ENCODE measurements at regions not wholly inside any gene's neighbourhood (a gene's known extent, or its start where the extent isn't known, plus 50 kb on each side); places are given as distances from the start of the nearest gene placed in this dataset.

DNA sequence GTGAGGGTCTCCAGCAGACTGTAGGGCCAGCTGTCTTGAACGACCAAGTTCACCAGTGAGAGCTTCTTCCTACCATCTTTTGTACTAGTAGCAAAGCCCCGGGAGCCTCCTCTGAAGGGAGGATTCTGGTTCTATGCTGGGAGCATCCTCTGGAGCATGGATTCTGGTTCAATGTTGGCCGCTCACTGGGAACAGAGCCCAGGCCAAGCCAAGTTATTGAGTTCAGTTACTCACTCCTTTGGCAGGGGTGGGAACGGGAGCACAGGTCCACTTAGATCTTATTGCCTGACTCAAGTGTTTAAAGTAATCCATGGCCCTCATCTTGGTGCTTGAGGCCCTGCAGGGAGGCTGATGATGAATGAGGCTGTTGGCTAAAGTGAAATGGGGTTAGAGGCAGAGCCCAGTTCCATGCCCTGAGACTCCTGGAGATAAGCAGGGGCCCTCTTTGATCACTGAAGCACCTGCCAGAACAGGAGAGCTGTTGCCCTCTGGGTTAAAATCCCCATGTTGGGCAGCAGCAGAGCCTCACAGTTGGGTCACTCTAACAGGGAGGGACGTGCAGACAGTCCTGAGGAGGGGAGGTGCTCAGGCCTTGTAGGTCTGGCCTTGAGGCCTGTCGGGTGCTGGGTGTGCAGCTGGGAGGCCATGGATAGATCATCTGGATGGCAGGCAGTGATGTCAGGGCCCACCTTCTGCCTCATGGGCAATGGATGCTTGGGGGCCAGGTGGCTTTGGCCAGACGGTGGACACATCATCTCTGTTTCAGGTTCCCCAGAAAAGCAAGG, 98.3 kb upstream of the SYNDIG1 start:
- H3K4me3 ChIP-seq, result no peak overlapping the region
- DNase-seq, result no peak
- no peak overlapping the region for H3K27ac ChIP-seq
- H3K9me3 ChIP-seq (replicated peaks in 1 of 3), result no peaks in the 10 kb centered on the region
- no peak for TF ChIP-seq POLR2A (IDR thresholded peaks at IDR 0.05)
- TF ChIP-seq, protein P1, sequence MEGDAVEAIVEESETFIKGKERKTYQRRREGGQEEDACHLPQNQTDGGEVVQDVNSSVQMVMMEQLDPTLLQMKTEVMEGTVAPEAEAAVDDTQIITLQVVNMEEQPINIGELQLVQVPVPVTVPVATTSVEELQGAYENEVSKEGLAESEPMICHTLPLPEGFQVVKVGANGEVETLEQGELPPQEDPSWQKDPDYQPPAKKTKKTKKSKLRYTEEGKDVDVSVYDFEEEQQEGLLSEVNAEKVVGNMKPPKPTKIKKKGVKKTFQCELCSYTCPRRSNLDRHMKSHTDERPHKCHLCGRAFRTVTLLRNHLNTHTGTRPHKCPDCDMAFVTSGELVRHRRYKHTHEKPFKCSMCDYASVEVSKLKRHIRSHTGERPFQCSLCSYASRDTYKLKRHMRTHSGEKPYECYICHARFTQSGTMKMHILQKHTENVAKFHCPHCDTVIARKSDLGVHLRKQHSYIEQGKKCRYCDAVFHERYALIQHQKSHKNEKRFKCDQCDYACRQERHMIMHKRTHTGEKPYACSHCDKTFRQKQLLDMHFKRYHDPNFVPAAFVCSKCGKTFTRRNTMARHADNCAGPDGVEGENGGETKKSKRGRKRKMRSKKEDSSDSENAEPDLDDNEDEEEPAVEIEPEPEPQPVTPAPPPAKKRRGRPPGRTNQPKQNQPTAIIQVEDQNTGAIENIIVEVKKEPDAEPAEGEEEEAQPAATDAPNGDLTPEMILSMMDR (IDR thresholded peaks at IDR 0.05), result no peak
- intact Hi-C loops (cut with DNase I), result no loop called here
- H3K36me3 ChIP-seq (replicated peaks in 1 of 2), result no peaks in the 10 kb centered on the region
- H3K27me3 ChIP-seq, result no peaks in the 10 kb centered on the region
- 68 to 82% (median 78%) methylated on average over 7 of the region's 7 CpGs for WGBS, 4 donors
- no peaks in the 10 kb centered on the region for H3K4me1 ChIP-seq (replicated peaks in 1 of 2)

DNA sequence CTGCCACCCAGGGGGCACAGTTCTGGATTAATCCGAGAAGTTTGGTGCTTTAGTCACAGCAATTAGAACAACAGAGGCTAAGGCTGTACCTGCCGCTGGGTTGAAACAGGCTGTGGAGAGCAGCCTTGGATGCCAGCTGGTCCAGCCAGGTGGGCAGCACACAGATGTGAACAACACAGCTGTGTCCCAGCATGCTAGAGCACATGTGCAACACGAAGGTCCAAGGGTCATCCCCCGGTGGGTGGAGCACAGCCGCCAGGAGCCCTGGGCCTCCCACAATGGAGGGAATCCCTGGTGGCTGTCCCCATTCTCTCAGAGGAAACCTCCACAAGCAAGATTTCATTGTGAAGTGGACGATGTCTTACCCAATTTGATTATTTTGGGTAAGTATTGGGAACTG, 99.2 kb upstream of the SYNDIG1 start:
- 80 to 94% (median 86%) methylated on average over 6 of the region's 6 CpGs for WGBS, 4 donors
- Histone ChIP-seq H3K4me3 (no peak overlapping the region), H3K36me3 (replicated peaks in 1 of 2) (no peaks in the 10 kb centered on the region), H3K27ac (no peak overlapping the region), H3K27me3 (no peaks in the 10 kb centered on the region), H3K4me1 (replicated peaks in 1 of 2) (no peaks in the 10 kb centered on the region), H3K9me3 (replicated peaks in 1 of 3) (no peaks in the 10 kb centered on the region)
- no peak for TF ChIP-seq POLR2A (IDR thresholded peaks at IDR 0.05)
- TF ChIP-seq, protein P1 (IDR thresholded peaks at IDR 0.05), result no peak
- intact Hi-C loops (cut with DNase I), result no loop called here
- no peak for DNase-seq

DNA sequence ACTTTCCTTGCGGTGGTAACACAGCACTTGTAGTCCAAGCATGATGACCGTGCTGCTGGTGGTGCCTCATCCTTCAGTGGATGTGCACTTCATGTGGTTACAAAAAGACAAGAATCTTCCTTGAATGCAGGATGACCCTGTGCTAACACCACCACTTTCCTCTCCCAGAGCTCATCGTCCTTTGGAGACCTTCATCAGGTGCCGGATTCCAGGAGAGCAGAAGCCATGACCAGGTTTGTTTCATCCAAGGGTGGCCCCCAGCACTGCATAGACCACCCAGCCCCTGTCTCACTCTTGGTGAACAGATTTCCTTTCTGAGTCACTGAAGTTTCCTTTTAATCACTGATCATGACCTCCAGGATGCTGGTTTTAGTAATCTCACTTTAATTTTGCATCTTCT, 101.2 kb upstream of the SYNDIG1 start:
- 83 to 88% (median 84%) methylated on average over 4 of the region's 4 CpGs for WGBS, 4 donors
- intact Hi-C loops (cut with DNase I), result no loop called here
- no peak overlapping the region for H3K27ac ChIP-seq
- no peaks in the 10 kb centered on the region for H3K36me3 ChIP-seq (replicated peaks in 1 of 2)
- H3K4me1 ChIP-seq (replicated peaks in 1 of 2), result no peaks in the 10 kb centered on the region
- H3K27me3 ChIP-seq, result no peaks in the 10 kb centered on the region
- no peaks in the 10 kb centered on the region for H3K9me3 ChIP-seq (replicated peaks in 1 of 3)
- no peak for TF ChIP-seq POLR2A (IDR thresholded peaks at IDR 0.05)
- TF ChIP-seq, protein P1 (IDR thresholded peaks at IDR 0.05), result no peak
- no peak overlapping the region for H3K4me3 ChIP-seq
- no peak for DNase-seq

DNA sequence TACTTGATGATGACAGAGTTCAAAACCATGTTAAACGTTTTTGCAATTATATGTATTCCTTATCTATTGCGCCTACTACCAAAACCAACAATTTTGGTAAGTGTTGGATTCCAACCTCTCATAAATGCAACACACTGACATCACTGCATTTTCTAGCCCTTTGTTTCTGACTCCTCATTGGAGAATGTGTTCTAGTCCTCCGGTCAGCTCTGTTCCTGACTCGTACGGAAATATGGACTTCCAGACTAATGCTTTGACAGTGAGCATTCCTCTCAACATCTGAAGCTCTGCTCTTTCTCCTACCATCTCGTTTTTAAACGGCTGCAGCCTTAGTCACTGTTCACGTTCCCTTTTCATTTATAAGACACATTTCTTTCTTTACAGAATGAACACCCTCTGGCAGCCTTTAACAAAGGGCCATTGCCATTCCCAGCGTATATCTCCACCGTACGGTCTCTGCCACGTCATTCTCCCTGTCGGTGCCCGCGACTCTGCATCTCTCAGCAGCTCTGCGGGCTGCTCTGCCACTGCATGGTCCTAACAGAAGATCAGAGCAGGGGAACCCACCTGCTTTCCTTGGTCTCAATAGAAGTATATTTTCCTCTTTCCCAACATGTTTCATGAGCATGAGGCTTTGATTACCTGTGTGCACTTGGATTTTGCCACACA, 103.0 kb upstream of the SYNDIG1 start:
- Histone ChIP-seq H3K4me3 (no peak overlapping the region), H3K27me3 (no peaks in the 10 kb centered on the region), H3K27ac (no peak overlapping the region), H3K36me3 (replicated peaks in 1 of 2) (no peaks in the 10 kb centered on the region), H3K4me1 (replicated peaks in 1 of 2) (no peaks in the 10 kb centered on the region), H3K9me3 (replicated peaks in 1 of 3) (no peaks in the 10 kb centered on the region)
- intact Hi-C loops (cut with DNase I), result no loop called here
- TF ChIP-seq, protein P1 (IDR thresholded peaks at IDR 0.05), result no peak
- TF ChIP-seq POLR2A (IDR thresholded peaks at IDR 0.05), result no peak
- WGBS, 4 donors, result 78 to 86% (median 82%) methylated on average over 16 of the region's 16 CpGs
- no peak for DNase-seq
